ENCODE measurements at regions not wholly inside any gene's neighbourhood (a gene's known extent, or its start where the extent isn't known, plus 50 kb on each side); places are given as distances from the start of the nearest gene placed in this dataset.

GRCh38 chr20:10864076-10864672 is 190.4 kb upstream of the JAG1 start:
- no peak for TF ChIP-seq CTCF (IDR thresholded peaks at IDR 0.05)
- no peak for TF ChIP-seq POLR2AphosphoS5 (IDR thresholded peaks at IDR 0.05; ENCODE audit: low read depth, low read length)
- TF ChIP-seq TCF7L2 (IDR thresholded peaks at IDR 0.05; ENCODE audit: low read depth, low read length) = no peak
- TF ChIP-seq REST (IDR thresholded peaks at IDR 0.05; ENCODE audit: insufficient read depth in 1 of 2, low read depth in 2 of 2, low read length in 1 of 2) = no peak
- no peak for TF ChIP-seq SIN3A (IDR thresholded peaks at IDR 0.05; ENCODE audit: borderline replicate concordance, insufficient read depth, low read depth, low read length)

Measured in Panc1 (cell line).